ENCODE measurements at regions not wholly inside any gene's neighbourhood (a gene's known extent, or its start where the extent isn't known, plus 50 kb on each side); places are given as distances from the start of the nearest gene placed in this dataset.

DNA sequence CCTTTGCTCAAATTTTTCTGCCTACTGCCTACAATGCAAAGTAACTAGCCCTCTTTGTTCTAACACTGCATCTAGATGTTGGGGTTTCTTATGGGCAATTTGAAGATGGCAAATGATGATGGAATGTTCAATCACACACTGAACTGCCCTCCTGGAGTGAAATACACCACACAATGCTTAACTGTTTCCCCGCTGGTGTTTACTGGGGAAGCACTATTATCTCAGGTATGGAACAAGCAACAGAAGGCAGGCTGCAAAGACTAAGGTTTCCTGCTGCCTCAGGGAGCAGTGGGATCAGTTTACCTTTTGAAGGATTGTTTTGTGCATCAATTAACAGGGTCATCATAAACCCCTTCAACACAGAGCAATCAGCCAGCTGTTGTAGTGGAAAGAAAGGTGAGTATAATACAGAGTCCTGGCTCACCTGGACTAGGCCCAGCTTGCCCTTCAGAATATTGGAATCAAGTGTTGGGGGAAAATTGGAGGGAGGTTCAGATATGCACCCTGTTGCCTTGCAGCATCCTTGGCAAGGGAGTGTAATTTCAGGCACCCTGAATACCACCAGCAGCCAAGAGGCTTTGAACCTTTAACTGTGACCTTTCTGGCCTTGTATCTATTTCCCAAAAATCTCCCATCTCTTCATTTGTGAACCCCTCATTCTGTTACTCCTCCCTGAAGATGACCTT lies 105.4 kb upstream of the CDH11 start:
- TF ChIP-seq, protein P1, sequence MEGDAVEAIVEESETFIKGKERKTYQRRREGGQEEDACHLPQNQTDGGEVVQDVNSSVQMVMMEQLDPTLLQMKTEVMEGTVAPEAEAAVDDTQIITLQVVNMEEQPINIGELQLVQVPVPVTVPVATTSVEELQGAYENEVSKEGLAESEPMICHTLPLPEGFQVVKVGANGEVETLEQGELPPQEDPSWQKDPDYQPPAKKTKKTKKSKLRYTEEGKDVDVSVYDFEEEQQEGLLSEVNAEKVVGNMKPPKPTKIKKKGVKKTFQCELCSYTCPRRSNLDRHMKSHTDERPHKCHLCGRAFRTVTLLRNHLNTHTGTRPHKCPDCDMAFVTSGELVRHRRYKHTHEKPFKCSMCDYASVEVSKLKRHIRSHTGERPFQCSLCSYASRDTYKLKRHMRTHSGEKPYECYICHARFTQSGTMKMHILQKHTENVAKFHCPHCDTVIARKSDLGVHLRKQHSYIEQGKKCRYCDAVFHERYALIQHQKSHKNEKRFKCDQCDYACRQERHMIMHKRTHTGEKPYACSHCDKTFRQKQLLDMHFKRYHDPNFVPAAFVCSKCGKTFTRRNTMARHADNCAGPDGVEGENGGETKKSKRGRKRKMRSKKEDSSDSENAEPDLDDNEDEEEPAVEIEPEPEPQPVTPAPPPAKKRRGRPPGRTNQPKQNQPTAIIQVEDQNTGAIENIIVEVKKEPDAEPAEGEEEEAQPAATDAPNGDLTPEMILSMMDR (IDR thresholded peaks at IDR 0.05): no peak
- TF ChIP-seq EP300 (IDR thresholded peaks at IDR 0.05) (no peak), POLR2AphosphoS5 (IDR thresholded peaks at IDR 0.05) (no peak)
